ENCODE measurements at regions not wholly inside any gene's neighbourhood (a gene's known extent, or its start where the extent isn't known, plus 50 kb on each side); places are given as distances from the start of the nearest gene placed in this dataset.
A peak's percentile ranks its signal among the peaks of the same experiment; 100 is the strongest.

GRCh38 chr1:229768232-229768631, 142.2 kb downstream of the URB2 start:
- ATAC-seq, result no peak
- DNase-seq, result no peak
- H3K27ac ChIP-seq (ENCODE audit: low read length), result no peak overlapping the region
- WGBS, result 79% methylated on average over 5 of the region's 5 CpGs
- H3K4me3 ChIP-seq (ENCODE audit: low read length), result no peak overlapping the region
- intact Hi-C loops (cut with DNase I), result no loop called here
- no peaks in the 10 kb centered on the region for H3K27me3 ChIP-seq (ENCODE audit: control insufficient read depth, insufficient read depth)
- H3K9me3 ChIP-seq (ENCODE audit: control insufficient read depth, low read length), result no peaks in the 10 kb centered on the region
- no peaks in the 10 kb centered on the region for H3K4me1 ChIP-seq (ENCODE audit: control insufficient read depth, insufficient read depth, low read length)

GRCh38 chr1:229769006-229769405, 143.0 kb downstream of the URB2 start:
- H3K4me1 ChIP-seq (ENCODE audit: control insufficient read depth, insufficient read depth, low read length), result no peaks in the 10 kb centered on the region
- H3K4me3 ChIP-seq (ENCODE audit: low read length), result no peak overlapping the region
- no peaks in the 10 kb centered on the region for H3K9me3 ChIP-seq (ENCODE audit: control insufficient read depth, low read length)
- H3K27me3 ChIP-seq (ENCODE audit: control insufficient read depth, insufficient read depth), result no peaks in the 10 kb centered on the region
- DNase-seq (no peak), ATAC-seq (no peak)
- no peak overlapping the region for H3K27ac ChIP-seq (ENCODE audit: low read length)
- intact Hi-C loops (cut with DNase I), result no loop called here
- 82% methylated on average over 3 of the region's 3 CpGs for WGBS

DNA sequence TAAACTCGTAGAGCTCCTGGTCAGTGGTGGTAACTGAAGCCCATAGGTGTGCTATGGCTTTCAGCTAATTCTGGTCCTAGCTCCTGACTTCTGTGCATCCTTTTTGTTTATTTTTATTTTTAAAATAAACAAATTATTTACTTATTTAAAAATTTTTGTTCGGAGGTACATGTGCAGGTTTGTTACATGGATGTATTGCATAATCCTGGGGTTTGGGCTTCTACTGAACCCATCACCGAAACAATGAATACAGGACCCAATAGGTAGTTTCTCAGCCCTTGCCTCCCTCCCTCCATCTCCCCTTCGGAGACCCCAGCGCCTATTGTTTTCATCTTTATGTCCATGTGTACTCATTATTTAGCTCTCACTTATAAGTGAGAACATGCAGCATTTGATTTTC, 143.8 kb downstream of the URB2 start:
- intact Hi-C loops (cut with DNase I), result no loop called here
- H3K4me1 ChIP-seq (ENCODE audit: control insufficient read depth, insufficient read depth, low read length), result no peaks in the 10 kb centered on the region
- WGBS, result 84% methylated on average over 5 of the region's 5 CpGs
- H3K27me3 ChIP-seq (ENCODE audit: control insufficient read depth, insufficient read depth), result no peaks in the 10 kb centered on the region
- DNase-seq (no peak), ATAC-seq (no peak)
- H3K27ac ChIP-seq (ENCODE audit: low read length), result no peak overlapping the region
- H3K9me3 ChIP-seq (ENCODE audit: control insufficient read depth, low read length), result no peaks in the 10 kb centered on the region
- no peak overlapping the region for H3K4me3 ChIP-seq (ENCODE audit: low read length)

DNA sequence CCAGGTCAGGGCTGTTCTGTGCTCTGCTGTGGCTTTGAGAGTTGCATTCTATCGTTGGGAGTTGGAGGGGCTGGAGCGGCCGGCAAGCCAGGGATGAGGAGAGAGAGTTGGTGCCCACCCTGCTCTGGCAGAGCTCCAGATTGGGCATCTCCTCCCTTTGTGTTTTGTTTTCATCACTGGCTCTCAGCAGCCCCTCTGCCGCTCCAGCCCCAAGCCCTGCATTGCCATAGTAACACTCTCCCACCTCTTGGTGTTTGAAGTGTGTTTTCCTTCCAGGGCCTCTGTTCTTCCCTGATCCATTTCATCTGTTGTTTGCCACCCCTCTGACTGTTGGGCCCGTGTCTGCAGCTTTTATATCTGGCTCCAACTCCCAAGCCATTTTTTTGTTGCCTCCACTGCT, 152.7 kb downstream of the URB2 start:
- Histone ChIP-seq H3K4me3 (ENCODE audit: low read length) (no peak overlapping the region), H3K4me1 (ENCODE audit: control insufficient read depth, insufficient read depth, low read length) (no peaks in the 10 kb centered on the region), H3K27me3 (ENCODE audit: control insufficient read depth, insufficient read depth) (no peaks in the 10 kb centered on the region), H3K27ac (ENCODE audit: low read length) (no peak overlapping the region), H3K9me3 (ENCODE audit: control insufficient read depth, low read length) (no peaks in the 10 kb centered on the region)
- 46% methylated on average over 5 of the region's 5 CpGs for WGBS
- ATAC-seq (no peak), DNase-seq (no peak)
- intact Hi-C loops (cut with DNase I), result no loop called here

- DNase-seq, result peak in 1 of 3 donors; percentile 70
- WGBS, result 61% methylated on average over 7 of the region's 7 CpGs
- no peaks in the 10 kb centered on the region for H3K27me3 ChIP-seq (ENCODE audit: control insufficient read depth, insufficient read depth)
Observed at GRCh38 chr1:229781453-229781852, 155.4 kb downstream of the URB2 start.

DNA sequence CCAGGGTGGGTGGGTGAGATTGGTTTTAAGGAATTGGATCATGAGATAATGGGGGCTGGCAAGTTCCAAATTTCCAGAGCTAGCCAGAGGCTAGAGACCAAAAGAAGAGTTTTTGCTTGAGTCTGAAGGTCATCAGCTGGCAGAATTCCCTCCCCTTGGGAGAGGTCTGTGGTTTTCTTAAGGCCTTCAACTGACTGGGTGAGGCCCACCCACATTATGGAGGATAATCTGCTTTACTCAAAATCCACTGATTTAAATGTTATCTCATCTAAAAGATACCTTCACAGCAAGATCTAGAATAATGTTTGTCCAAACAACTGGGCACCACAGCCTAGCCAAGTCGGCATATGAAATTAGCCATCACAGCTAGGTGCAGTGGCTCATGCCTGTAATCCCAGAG, 156.4 kb downstream of the URB2 start:
- Histone ChIP-seq H3K27ac (ENCODE audit: low read length) (no peak overlapping the region), H3K4me1 (ENCODE audit: control insufficient read depth, insufficient read depth, low read length) (no peaks in the 10 kb centered on the region), H3K4me3 (ENCODE audit: low read length) (no peak overlapping the region), H3K27me3 (ENCODE audit: control insufficient read depth, insufficient read depth) (no peaks in the 10 kb centered on the region), H3K9me3 (ENCODE audit: control insufficient read depth, low read length) (peaks cover 2% of the 10 kb centered on the region)
- DNase-seq (no peak), ATAC-seq (no peak)
- WGBS, result 90% methylated on average over 1 of the region's 1 CpG
- intact Hi-C loops (cut with DNase I), result no loop called here

More at GRCh38 chr1:229781453-229781852, 155.4 kb downstream of the URB2 start:
- intact Hi-C loops (cut with DNase I), result no loop called here
- Histone ChIP-seq H3K4me1 (ENCODE audit: control insufficient read depth, insufficient read depth, low read length) (no peaks in the 10 kb centered on the region), H3K4me3 (ENCODE audit: low read length) (no peak overlapping the region), H3K9me3 (ENCODE audit: control insufficient read depth, low read length) (no peaks in the 10 kb centered on the region), H3K27ac (ENCODE audit: low read length) (no peak overlapping the region)
- no peak for ATAC-seq

- Histone ChIP-seq H3K9me3 (ENCODE audit: control insufficient read depth, low read length) (peaks cover 2% of the 10 kb centered on the region), H3K27me3 (ENCODE audit: control insufficient read depth, insufficient read depth) (no peaks in the 10 kb centered on the region), H3K4me1 (ENCODE audit: control insufficient read depth, insufficient read depth, low read length) (no peaks in the 10 kb centered on the region), H3K27ac (ENCODE audit: low read length) (no peak overlapping the region), H3K4me3 (ENCODE audit: low read length) (no peak overlapping the region)
- intact Hi-C loops (cut with DNase I), result no loop called here
- ATAC-seq (no peak), DNase-seq (no peak)
- 95% methylated on average over 1 of the region's 1 CpG for WGBS
Observed at GRCh38 chr1:229784834-229785233, 158.8 kb downstream of the URB2 start.

DNA sequence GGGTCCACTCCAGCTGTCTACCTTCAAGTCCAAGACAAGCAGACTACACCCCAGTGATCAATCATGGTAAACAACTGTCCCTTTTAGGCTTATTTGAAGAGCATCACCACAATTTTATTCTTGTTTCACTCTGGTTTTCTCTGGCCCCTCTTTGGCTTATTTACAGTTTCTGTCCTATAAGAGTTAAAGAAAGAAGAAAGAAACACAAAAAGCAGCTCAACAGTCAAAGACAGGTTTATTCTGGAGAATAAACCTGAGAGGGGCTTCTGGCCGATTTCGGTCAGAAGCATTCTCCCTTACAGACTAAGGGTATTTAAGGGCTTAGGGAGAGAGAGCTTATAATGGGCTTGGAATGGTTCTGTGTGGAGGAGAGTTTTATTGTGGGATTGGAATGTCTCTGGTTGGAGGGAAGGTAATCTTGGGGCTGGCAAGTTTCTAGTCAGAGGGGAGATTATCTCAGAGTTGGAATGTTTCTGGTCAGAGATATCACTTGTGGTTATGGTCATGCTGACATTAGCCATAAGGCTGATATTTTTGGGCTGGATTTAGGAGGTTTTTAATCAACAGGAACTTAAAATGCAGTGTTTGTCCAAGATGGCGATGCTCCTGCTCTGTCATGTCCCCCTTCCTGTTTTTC, 161.0 kb downstream of the URB2 start:
- intact Hi-C loops (cut with DNase I), result no loop called here
- no peak overlapping the region for H3K4me3 ChIP-seq (ENCODE audit: low read length)
- WGBS, result 82% methylated on average over 3 of the region's 3 CpGs

GRCh38 chr1:229788004-229788403, 162.0 kb downstream of the URB2 start:
- no peak overlapping the region for H3K4me3 ChIP-seq (ENCODE audit: low read length)
- 87% methylated on average over 6 of the region's 6 CpGs for WGBS
- no peaks in the 10 kb centered on the region for H3K4me1 ChIP-seq (ENCODE audit: control insufficient read depth, insufficient read depth, low read length)
- DNase-seq (no peak), ATAC-seq (no peak)
- intact Hi-C loops (cut with DNase I), result no loop called here
- no peak overlapping the region for H3K27ac ChIP-seq (ENCODE audit: low read length)
- no peaks in the 10 kb centered on the region for H3K27me3 ChIP-seq (ENCODE audit: control insufficient read depth, insufficient read depth)
- peaks cover 2% of the 10 kb centered on the region for H3K9me3 ChIP-seq (ENCODE audit: control insufficient read depth, low read length)

More for the DNA sequence above, 161.0 kb downstream of the URB2 start:
- ATAC-seq (no peak), DNase-seq (no peak)
- no peak overlapping the region for H3K27ac ChIP-seq (ENCODE audit: low read length)
- peaks cover 2% of the 10 kb centered on the region for H3K9me3 ChIP-seq (ENCODE audit: control insufficient read depth, low read length)
- H3K27me3 ChIP-seq (ENCODE audit: control insufficient read depth, insufficient read depth), result no peaks in the 10 kb centered on the region
- no peaks in the 10 kb centered on the region for H3K4me1 ChIP-seq (ENCODE audit: control insufficient read depth, insufficient read depth, low read length)

DNA sequence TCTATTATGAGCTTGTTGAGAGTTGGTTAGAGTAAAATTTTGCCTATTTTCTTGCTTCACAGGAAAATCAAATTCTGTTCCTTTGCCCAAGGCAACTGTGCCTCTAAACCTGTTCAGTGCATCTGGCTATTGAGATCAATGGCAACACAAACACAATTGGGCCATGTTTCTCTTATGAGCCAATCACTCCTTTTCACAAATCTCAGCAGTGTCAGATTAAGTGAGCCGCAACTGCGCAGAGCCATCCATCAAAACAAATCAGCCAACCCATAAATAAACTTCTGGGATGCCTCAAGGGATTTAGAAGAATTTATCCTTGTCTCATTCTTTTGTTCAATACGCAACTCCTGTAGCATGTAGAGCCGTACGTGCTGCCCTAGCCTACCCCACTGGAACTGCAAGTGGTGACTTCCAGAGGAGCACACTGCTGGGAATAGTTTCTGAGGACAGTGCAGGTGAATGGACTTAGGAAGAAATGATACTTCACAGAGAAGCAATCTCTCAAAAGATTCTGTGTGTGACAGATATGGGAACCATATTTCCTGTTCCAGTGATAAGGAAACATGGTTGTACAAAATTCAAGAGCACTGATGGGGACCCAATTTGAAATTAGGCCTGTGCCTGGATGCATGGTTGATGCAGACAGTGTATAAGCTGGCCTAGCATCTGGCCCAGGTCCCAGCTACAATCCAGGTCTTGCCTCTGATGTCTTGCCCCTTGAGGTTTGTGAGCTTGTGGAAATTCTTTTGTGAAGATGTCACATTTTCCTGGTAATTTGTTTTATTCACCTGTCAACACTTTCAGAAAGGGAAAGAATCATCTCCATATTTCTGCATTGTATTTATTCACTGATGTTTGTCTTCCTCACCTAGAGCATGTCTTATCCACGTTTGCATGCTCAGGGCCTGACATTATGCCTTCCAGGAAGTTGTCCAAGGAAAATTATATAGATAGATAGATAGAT, 166.2 kb downstream of the URB2 start:
- intact Hi-C loops (cut with DNase I), result no loop called here
- no peak for ATAC-seq
- no peaks in the 10 kb centered on the region for H3K9me3 ChIP-seq (ENCODE audit: control insufficient read depth, low read length)

GRCh38 chr1:229793488-229793887, 167.4 kb downstream of the URB2 start:
- no peak for DNase-seq
- WGBS, result 81% methylated on average over 5 of the region's 5 CpGs
- H3K9me3 ChIP-seq (ENCODE audit: control insufficient read depth, low read length), result no peaks in the 10 kb centered on the region
- intact Hi-C loops (cut with DNase I), result no loop called here
- no peaks in the 10 kb centered on the region for H3K4me1 ChIP-seq (ENCODE audit: control insufficient read depth, insufficient read depth, low read length)
- no peak overlapping the region for H3K27ac ChIP-seq (ENCODE audit: low read length)
- no peak for ATAC-seq
- H3K27me3 ChIP-seq (ENCODE audit: control insufficient read depth, insufficient read depth), result no peaks in the 10 kb centered on the region
- H3K4me3 ChIP-seq (ENCODE audit: low read length), result no peak overlapping the region

More for the DNA sequence above, 166.2 kb downstream of the URB2 start:
- WGBS, result 62% methylated on average over 6 of the region's 6 CpGs
- H3K27ac ChIP-seq (ENCODE audit: low read length), result no peak overlapping the region
- H3K4me3 ChIP-seq (ENCODE audit: low read length), result no peak overlapping the region
- DNase-seq, result no peak
- no peaks in the 10 kb centered on the region for H3K27me3 ChIP-seq (ENCODE audit: control insufficient read depth, insufficient read depth)
- no peaks in the 10 kb centered on the region for H3K4me1 ChIP-seq (ENCODE audit: control insufficient read depth, insufficient read depth, low read length)

Data from right cardiac atrium (tissue), 5 donors.